ENCODE measurements at regions not wholly inside any gene's neighbourhood (a gene's known extent, or its start where the extent isn't known, plus 50 kb on each side); places are given as distances from the start of the nearest gene placed in this dataset.

DNA sequence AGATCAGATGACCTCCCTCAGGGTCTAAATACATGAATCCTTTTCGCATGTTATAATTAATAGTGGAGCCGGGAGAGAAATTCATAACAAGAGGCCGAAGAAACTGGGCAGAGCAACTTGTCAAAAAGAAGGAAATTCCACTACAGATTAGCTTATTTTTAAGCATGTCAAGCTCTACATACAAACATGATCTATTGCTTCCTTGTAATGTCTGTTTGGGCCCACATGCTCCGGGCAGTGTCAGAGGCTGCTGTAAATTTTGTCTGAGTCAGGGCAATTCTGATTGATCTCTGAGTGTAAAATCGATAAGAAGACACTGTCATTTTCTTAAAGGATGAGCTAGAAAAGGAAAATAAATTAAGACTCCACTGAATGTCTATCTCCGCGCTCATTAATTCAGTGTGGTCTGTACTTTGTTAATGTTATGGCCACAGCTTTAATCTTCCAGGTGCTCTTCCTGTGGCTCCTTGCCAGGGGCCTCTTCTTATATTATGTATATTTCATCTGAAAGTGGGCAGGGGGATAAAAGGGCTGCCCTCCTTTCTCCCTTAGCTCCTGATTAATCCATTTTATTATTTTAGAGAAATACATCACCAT is 194.1 kb upstream of the SP8 start:
- H3K27ac ChIP-seq: no peak overlapping the region
- no peaks in the 10 kb centered on the region for H3K36me3 ChIP-seq
- no peak overlapping the region for H3K4me3 ChIP-seq
- no peaks in the 10 kb centered on the region for H3K4me1 ChIP-seq (ENCODE audit: low read depth)
- TF ChIP-seq, protein P1, sequence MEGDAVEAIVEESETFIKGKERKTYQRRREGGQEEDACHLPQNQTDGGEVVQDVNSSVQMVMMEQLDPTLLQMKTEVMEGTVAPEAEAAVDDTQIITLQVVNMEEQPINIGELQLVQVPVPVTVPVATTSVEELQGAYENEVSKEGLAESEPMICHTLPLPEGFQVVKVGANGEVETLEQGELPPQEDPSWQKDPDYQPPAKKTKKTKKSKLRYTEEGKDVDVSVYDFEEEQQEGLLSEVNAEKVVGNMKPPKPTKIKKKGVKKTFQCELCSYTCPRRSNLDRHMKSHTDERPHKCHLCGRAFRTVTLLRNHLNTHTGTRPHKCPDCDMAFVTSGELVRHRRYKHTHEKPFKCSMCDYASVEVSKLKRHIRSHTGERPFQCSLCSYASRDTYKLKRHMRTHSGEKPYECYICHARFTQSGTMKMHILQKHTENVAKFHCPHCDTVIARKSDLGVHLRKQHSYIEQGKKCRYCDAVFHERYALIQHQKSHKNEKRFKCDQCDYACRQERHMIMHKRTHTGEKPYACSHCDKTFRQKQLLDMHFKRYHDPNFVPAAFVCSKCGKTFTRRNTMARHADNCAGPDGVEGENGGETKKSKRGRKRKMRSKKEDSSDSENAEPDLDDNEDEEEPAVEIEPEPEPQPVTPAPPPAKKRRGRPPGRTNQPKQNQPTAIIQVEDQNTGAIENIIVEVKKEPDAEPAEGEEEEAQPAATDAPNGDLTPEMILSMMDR (IDR thresholded peaks at IDR 0.05; ENCODE audit: low read depth, low read length): no peak
- H3K27me3 ChIP-seq: no peaks in the 10 kb centered on the region
- H3K9me3 ChIP-seq (ENCODE audit: low read depth): no peaks in the 10 kb centered on the region
- DNase-seq (ENCODE audit: low read depth in 1 of 2, low spot score in 1 of 2): no peak

DNA sequence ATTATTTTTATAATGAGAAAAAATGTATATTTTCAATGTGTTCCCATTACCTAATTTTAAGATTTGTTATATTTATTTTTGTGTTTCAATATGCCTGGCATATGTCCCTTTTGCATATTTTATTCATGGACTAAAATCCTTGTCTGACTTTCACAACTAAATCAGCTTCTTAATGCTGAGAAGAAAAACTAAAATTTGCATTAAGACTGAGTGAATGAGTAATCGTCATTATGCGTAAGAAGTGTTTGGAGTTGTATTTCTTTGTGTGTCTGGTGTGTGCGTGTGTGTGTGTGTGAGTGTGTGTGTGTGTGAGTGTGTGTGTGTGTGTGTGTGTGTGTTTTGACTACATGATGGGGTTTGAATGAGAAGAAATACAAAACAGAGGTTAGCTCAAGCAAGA is 201.7 kb upstream of the SP8 start:
- DNase-seq (ENCODE audit: low read depth in 1 of 2, low spot score in 1 of 2): no peak
- TF ChIP-seq, protein P1 (IDR thresholded peaks at IDR 0.05; ENCODE audit: low read depth, low read length): no peak

DNA sequence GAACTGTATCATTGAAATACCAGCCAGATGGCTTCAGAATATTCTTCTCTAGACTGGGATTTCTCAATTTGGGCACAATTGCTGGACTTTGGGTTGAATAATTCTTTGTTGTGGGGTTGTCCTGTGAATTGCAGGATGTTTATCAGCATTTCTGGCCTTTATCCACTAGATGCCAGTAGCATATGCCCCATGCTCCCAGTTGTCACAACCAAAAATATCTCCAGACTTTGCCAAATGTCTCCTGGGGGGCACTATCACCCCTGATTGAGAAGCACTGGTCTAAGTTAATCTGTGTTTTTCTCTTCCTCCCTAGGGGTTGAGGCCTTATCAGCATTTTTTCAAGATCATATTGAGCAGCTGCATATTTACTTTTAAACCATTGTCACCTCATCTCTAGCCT is 204.9 kb upstream of the SP8 start:
- Histone ChIP-seq H3K27me3 (no peaks in the 10 kb centered on the region), H3K4me3 (no peak overlapping the region), H3K27ac (no peak overlapping the region), H3K4me1 (ENCODE audit: low read depth) (no peaks in the 10 kb centered on the region), H3K36me3 (no peaks in the 10 kb centered on the region), H3K9me3 (ENCODE audit: low read depth) (no peaks in the 10 kb centered on the region)
- TF ChIP-seq, protein P1 (IDR thresholded peaks at IDR 0.05; ENCODE audit: low read depth, low read length): no peak
- DNase-seq (ENCODE audit: low read depth in 1 of 2, low spot score in 1 of 2): no peak

More for the DNA sequence above, 201.7 kb upstream of the SP8 start:
- no peaks in the 10 kb centered on the region for H3K27me3 ChIP-seq
- H3K4me3 ChIP-seq: no peak overlapping the region
- no peak overlapping the region for H3K27ac ChIP-seq
- H3K36me3 ChIP-seq: no peaks in the 10 kb centered on the region
- H3K9me3 ChIP-seq (ENCODE audit: low read depth): no peaks in the 10 kb centered on the region
- no peaks in the 10 kb centered on the region for H3K4me1 ChIP-seq (ENCODE audit: low read depth)

DNA sequence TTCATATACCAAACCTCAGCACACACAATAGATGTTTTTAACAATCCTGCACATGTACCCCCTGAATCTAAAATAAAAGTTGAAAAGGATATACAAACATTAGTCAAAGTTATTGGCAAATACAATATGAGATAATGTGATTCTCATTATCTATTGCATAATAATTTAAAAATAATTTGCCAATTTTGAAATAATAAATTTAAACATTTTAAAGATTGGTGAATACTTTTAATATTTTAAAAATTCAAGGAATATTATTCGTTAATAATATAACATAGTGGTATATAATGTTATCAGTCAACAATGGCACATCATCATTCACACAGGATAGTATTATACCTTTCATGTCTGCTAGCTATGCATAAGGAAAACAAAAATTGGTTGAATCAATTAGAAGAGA is 207.0 kb upstream of the SP8 start:
- no peak for DNase-seq (ENCODE audit: low read depth in 1 of 2, low spot score in 1 of 2)
- Histone ChIP-seq H3K4me3 (no peak overlapping the region), H3K27me3 (no peaks in the 10 kb centered on the region), H3K9me3 (ENCODE audit: low read depth) (no peaks in the 10 kb centered on the region), H3K27ac (no peak overlapping the region), H3K36me3 (no peaks in the 10 kb centered on the region), H3K4me1 (ENCODE audit: low read depth) (no peaks in the 10 kb centered on the region)
- TF ChIP-seq, protein P1 (IDR thresholded peaks at IDR 0.05; ENCODE audit: low read depth, low read length): no peak

DNA sequence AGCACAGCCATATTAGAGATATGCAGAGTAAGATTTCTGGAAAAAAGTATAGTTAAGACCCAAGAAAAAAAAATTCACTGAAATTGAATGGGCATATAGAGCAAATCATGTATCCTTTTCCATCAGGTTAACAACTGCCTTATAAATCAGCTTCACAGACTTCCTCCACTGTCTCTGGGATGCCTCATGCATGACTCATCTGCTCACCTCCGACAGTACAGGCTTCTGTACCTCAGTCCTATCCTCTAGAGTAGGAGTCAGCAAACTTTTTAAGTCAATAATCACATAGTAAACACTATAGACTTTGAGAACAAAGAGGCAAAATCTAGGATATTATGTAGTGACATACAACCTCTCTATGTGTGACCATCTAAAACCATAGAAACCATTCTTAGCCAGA is 211.6 kb upstream of the SP8 start:
- TF ChIP-seq, protein P1 (IDR thresholded peaks at IDR 0.05; ENCODE audit: low read depth, low read length): no peak
- H3K36me3 ChIP-seq: no peaks in the 10 kb centered on the region
- H3K27ac ChIP-seq: no peak overlapping the region
- H3K4me3 ChIP-seq: no peak overlapping the region
- no peaks in the 10 kb centered on the region for H3K4me1 ChIP-seq (ENCODE audit: low read depth)
- no peaks in the 10 kb centered on the region for H3K27me3 ChIP-seq
- no peak for DNase-seq (ENCODE audit: low read depth in 1 of 2, low spot score in 1 of 2)
- no peaks in the 10 kb centered on the region for H3K9me3 ChIP-seq (ENCODE audit: low read depth)

DNA sequence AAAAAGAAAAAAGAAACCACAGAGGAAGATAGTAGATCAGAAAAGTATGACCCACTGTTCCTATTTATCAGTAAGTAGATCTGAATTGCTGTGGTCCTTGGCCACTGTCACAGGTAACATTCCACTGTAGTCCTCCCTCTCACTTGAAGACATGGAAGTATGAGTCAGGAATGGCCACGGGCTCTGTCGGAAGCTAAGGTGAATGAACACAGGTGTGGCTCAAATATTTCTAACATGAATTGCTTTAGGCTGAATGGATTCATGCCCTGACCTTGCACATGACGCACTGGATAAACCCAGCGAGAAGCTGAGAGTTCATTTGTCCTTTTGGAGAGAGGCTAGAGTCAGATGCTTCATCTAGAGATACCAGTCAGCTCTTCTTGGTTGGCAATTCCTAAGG is 224.5 kb upstream of the SP8 start:
- no peaks in the 10 kb centered on the region for H3K9me3 ChIP-seq (ENCODE audit: low read depth)
- H3K4me1 ChIP-seq (ENCODE audit: low read depth): no peaks in the 10 kb centered on the region
- H3K27me3 ChIP-seq: no peaks in the 10 kb centered on the region
- H3K4me3 ChIP-seq: no peak overlapping the region
- no peaks in the 10 kb centered on the region for H3K36me3 ChIP-seq
- DNase-seq (ENCODE audit: low read depth in 1 of 2, low spot score in 1 of 2): no peak
- no peak overlapping the region for H3K27ac ChIP-seq
- TF ChIP-seq, protein P1 (IDR thresholded peaks at IDR 0.05; ENCODE audit: low read depth, low read length): no peak
